Mesenchymal stem cell (in vitro differentiated cells and primary cell): ENCODE measurements at regions not wholly inside any gene's neighbourhood (a gene's known extent, or its start where the extent isn't known, plus 50 kb on each side); places are given as distances from the start of the nearest gene placed in this dataset.

Source experiments
- DNase-seq: peaks from one replicate; pipeline ENCODE4 v3.0.0-alpha.2; 2013
- H2AFZ ChIP-seq: one replicate; pipeline ENCODE4 v1.6.1; 2013; ENCODE audit warnings: low read depth, mild to moderate bottlenecking, control low read depth, inconsistent platforms, low read length, moderate library complexity
- H2AK5ac ChIP-seq: 2 replicates; pipeline ENCODE4 v1.6.1; 2013; ENCODE audit warnings: low read length, moderate library complexity, mild to moderate bottlenecking, inconsistent platforms; ENCODE audit not compliant: severe bottlenecking
- H2BK120ac ChIP-seq: one replicate; pipeline ENCODE4 v1.6.1; 2013; ENCODE audit warnings: low read depth, mild to moderate bottlenecking, inconsistent platforms, low read length, moderate library complexity
- H2BK12ac ChIP-seq, 2 experiments: one replicate each; pipeline ENCODE4 v1.6.1; 2013; ENCODE audit warnings: inconsistent platforms in 2 of 2, low read length in 2 of 2, mild to moderate bottlenecking in 2 of 2, moderate library complexity in 2 of 2, control low read depth in 1 of 2
- H2BK15ac ChIP-seq: one replicate; pipeline ENCODE4 v1.6.1; 2013; ENCODE audit warnings: mild to moderate bottlenecking, low read depth, inconsistent platforms; ENCODE audit not compliant: poor library complexity, severe bottlenecking
- H2BK5ac ChIP-seq: 2 replicates; pipeline ENCODE4 v1.6.1; 2013; ENCODE audit warnings: low read depth, mild to moderate bottlenecking, low read length, control low read depth, inconsistent platforms; ENCODE audit not compliant: poor library complexity, severe bottlenecking
- H3K14ac ChIP-seq, 2 experiments: one replicate each; pipeline ENCODE4 v1.6.1; 2013; ENCODE audit warnings: inconsistent platforms in 2 of 2, low read length in 2 of 2, control low read depth in 1 of 2, mild to moderate bottlenecking in 1 of 2, moderate library complexity in 1 of 2
- H3K18ac ChIP-seq, 2 experiments: one replicate each; pipeline ENCODE4 v1.6.1; 2013; ENCODE audit warnings: inconsistent platforms in 2 of 2, low read length in 2 of 2, control low read depth in 1 of 2, low read depth in 1 of 2, mild to moderate bottlenecking in 1 of 2
- H3K23ac ChIP-seq, 2 experiments: one replicate each; pipeline ENCODE4 v1.6.1; 2013; ENCODE audit warnings: inconsistent platforms in 2 of 2, low read length in 2 of 2, mild to moderate bottlenecking in 2 of 2, moderate library complexity in 2 of 2, control low read depth in 1 of 2
- H3K27ac ChIP-seq: 2 replicates; pipeline ENCODE4 v1.5.1; 2013; ENCODE audit warnings: mild to moderate bottlenecking, moderate library complexity, low read length, control low read depth, inconsistent platforms; ENCODE audit not compliant: poor library complexity, severe bottlenecking
- H3K27me3 ChIP-seq, 2 experiments: 2 replicates each; pipeline versions ENCODE4 v1.6.1 to v1.7.0; 2013; ENCODE audit warnings: low read length in 2 of 2, mild to moderate bottlenecking in 2 of 2, moderate library complexity in 2 of 2, control low read depth in 1 of 2, inconsistent platforms in 1 of 2; ENCODE audit not compliant: control insufficient read depth in 1 of 2, insufficient read depth in 1 of 2
- H3K36me3 ChIP-seq, 2 experiments: 2 replicates each; pipeline versions ENCODE4 v1.6.1 to v1.7.0; 2013; ENCODE audit warnings: low read length in 2 of 2, control low read depth in 1 of 2, inconsistent platforms in 1 of 2, low read depth in 1 of 2, mild to moderate bottlenecking in 1 of 2; ENCODE audit not compliant: insufficient read depth in 2 of 2, control insufficient read depth in 1 of 2
- H3K4ac ChIP-seq, 2 experiments: one replicate each; pipeline ENCODE4 v1.6.1; 2013; ENCODE audit warnings: inconsistent platforms in 2 of 2, low read length in 2 of 2, mild to moderate bottlenecking in 2 of 2, moderate library complexity in 2 of 2, control low read depth in 1 of 2, low read depth in 1 of 2
- H3K4me1 ChIP-seq: 2 replicates; pipeline ENCODE4 v1.6.1; 2013; ENCODE audit warnings: low read depth, low read length, control low read depth; ENCODE audit not compliant: control insufficient read depth, insufficient read depth
- H3K4me2 ChIP-seq: 2 replicates; pipeline ENCODE4 v1.6.1; 2013; ENCODE audit warnings: low read length, mild to moderate bottlenecking, inconsistent platforms; ENCODE audit not compliant: poor library complexity, severe bottlenecking
- H3K4me3 ChIP-seq, 2 experiments: 2 replicates each; pipeline versions ENCODE4 v1.5.1 to v1.7.0; 2013; ENCODE audit warnings: low read length in 2 of 2, mild to moderate bottlenecking in 2 of 2, control low read depth in 1 of 2, low read depth in 1 of 2; ENCODE audit not compliant: insufficient read depth in 1 of 2
- H3K79me1 ChIP-seq: replicated peaks from 2 replicates; pipeline ENCODE4 v1.6.1; 2013; ENCODE audit warnings: mild to moderate bottlenecking, control low read depth, low read length, inconsistent platforms; ENCODE audit not compliant: poor library complexity, severe bottlenecking
- H3K9ac ChIP-seq: 2 replicates; pipeline ENCODE4 v1.7.0; 2013; ENCODE audit warnings: mild to moderate bottlenecking, low read length, moderate library complexity
- H3K9me3 ChIP-seq: 2 replicates; pipeline ENCODE4 v1.7.0; 2013; ENCODE audit warnings: mild to moderate bottlenecking, low read length; ENCODE audit not compliant: control insufficient read depth
- H4K8ac ChIP-seq: one replicate; pipeline ENCODE4 v1.6.1; 2013; ENCODE audit warnings: inconsistent platforms, mild to moderate bottlenecking, low read length, moderate library complexity
- H4K91ac ChIP-seq: one replicate; pipeline ENCODE4 v1.6.1; 2013; ENCODE audit warnings: mild to moderate bottlenecking, low read length, inconsistent platforms
- WGBS: methylation state at CpG from one replicate; pipeline ENCODE4 v1.1.7; 2013; ENCODE audit warnings: mixed read lengths; 5-methylcytosine and 5-hydroxymethylcytosine counted together

DNA sequence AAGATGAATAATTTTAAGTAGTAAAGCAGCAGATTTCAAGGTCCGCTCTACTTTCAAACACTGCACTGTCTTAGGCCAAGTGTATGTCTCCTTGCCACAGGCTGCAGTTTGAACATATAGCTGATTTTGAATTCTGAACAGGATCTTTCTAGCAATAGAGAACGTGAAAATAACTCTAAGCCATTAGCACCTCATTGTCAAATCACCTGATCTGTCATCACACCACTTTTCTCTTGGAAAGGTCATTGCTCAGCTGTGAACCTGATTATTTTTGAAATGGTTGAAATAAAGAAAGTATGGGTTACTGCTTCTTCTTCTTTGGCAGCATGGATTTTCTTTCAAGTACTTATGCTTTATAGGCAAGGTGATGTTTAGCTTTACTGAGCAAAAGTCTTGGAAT, 357.0 kb upstream of the RORB start:
- Histone ChIP-seq H3K18ac (no peak overlapping the region), H3K14ac (no peak overlapping the region)

GRCh38 chr9:74147906-74148305, 349.2 kb upstream of the RORB start:
- Histone ChIP-seq H3K4me2 (no peak overlapping the region), H3K79me1 (no peaks in the 10 kb centered on the region), H3K23ac (no peak overlapping the region), H3K36me3 (no peaks in the 10 kb centered on the region), H4K91ac (no peak overlapping the region), H2AK5ac (no peak overlapping the region), H2BK12ac (no peak overlapping the region), H3K14ac (no peak overlapping the region), H2BK5ac (no peak overlapping the region), H3K18ac (no peak overlapping the region), H3K9me3 (peaks cover 2% of the 10 kb centered on the region), H3K4me3 (no peak overlapping the region), H3K4me1 (no peaks in the 10 kb centered on the region), H3K27ac (no peak overlapping the region), H3K4ac (no peak overlapping the region), H2BK120ac (no peak overlapping the region), H2BK15ac (no peak overlapping the region), H2AFZ (no peak overlapping the region), H3K27me3 (no peaks in the 10 kb centered on the region), H3K9ac (no peak overlapping the region), H4K8ac (no peak overlapping the region)
- no peak for DNase-seq
- WGBS: 100% methylated on average over 1 of the region's 1 CpG

More for the DNA sequence above, 357.0 kb upstream of the RORB start:
- H2AK5ac ChIP-seq: no peak overlapping the region
- no peak overlapping the region for H3K4ac ChIP-seq
- no peaks in the 10 kb centered on the region for H3K79me1 ChIP-seq
- no peak overlapping the region for H2BK15ac ChIP-seq
- H3K4me2 ChIP-seq: no peak overlapping the region
- no peak overlapping the region for H2BK120ac ChIP-seq
- no peak for DNase-seq
- no peak overlapping the region for H3K27ac ChIP-seq
- H3K9ac ChIP-seq: no peak overlapping the region
- H2AFZ ChIP-seq: no peak overlapping the region
- H3K36me3 ChIP-seq: no peaks in the 10 kb centered on the region
- H4K8ac ChIP-seq: no peak overlapping the region
- H2BK5ac ChIP-seq: no peak overlapping the region
- H4K91ac ChIP-seq: no peak overlapping the region
- H3K4me1 ChIP-seq: no peaks in the 10 kb centered on the region
- no peaks in the 10 kb centered on the region for H3K27me3 ChIP-seq
- no peak overlapping the region for H3K4me3 ChIP-seq
- peaks cover 12% of the 10 kb centered on the region for H3K9me3 ChIP-seq
- no peak overlapping the region for H2BK12ac ChIP-seq
- 40% methylated on average over 2 of the region's 2 CpGs for WGBS
- no peak overlapping the region for H3K23ac ChIP-seq

DNA sequence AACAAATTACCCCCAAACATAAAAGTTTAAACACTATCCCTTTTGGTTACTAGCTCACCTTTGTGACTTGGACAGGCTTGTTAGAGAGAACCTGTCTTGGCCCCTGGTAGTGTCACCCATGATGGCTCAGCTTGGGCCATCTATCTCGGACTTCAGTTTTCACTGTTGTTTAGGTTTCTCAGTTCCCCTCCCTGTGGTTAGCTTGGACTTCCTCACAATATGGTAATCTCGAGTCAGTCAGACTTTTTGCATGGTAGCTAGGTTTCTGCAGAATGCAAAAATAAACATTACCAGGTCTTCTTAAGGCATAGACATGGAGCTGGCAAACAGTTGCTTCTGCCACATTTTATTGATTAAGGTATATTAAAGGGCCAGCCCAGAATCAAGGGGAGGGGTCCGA, 324.3 kb upstream of the RORB start:
- Histone ChIP-seq H3K4ac (no peak overlapping the region), H3K4me2 (no peak overlapping the region), H2AFZ (no peak overlapping the region), H2AK5ac (no peak overlapping the region), H4K8ac (no peak overlapping the region), H3K18ac (no peak overlapping the region), H3K14ac (no peak overlapping the region), H3K79me1 (no peaks in the 10 kb centered on the region), H3K36me3 (no peaks in the 10 kb centered on the region), H3K27ac (no peak overlapping the region), H3K4me3 (no peak overlapping the region), H2BK12ac (no peak overlapping the region), H3K4me1 (no peaks in the 10 kb centered on the region), H3K9ac (no peak overlapping the region), H3K27me3 (no peaks in the 10 kb centered on the region), H2BK5ac (no peak overlapping the region), H3K9me3 (no peaks in the 10 kb centered on the region), H2BK120ac (no peak overlapping the region), H2BK15ac (no peak overlapping the region), H4K91ac (no peak overlapping the region), H3K23ac (no peak overlapping the region)
- WGBS: 69% methylated on average over 2 of the region's 3 CpGs
- DNase-seq: no peak

- H3K9me3 ChIP-seq: no peaks in the 10 kb centered on the region
- DNase-seq: no peak
- no peak overlapping the region for H4K8ac ChIP-seq
- H2AK5ac ChIP-seq: no peak overlapping the region
- no peak overlapping the region for H2AFZ ChIP-seq
- H3K18ac ChIP-seq: no peak overlapping the region
- WGBS: no CpG with 5 or more reads among the region's 5 CpGs
- H2BK120ac ChIP-seq: no peak overlapping the region
- no peaks in the 10 kb centered on the region for H3K4me1 ChIP-seq
- no peak overlapping the region for H3K4ac ChIP-seq
- H3K27me3 ChIP-seq: no peaks in the 10 kb centered on the region
- no peak overlapping the region for H3K9ac ChIP-seq
- H3K36me3 ChIP-seq: no peaks in the 10 kb centered on the region
- H2BK5ac ChIP-seq: no peak overlapping the region
- H3K4me2 ChIP-seq: no peak overlapping the region
- H2BK12ac ChIP-seq: no peak overlapping the region
- H3K14ac ChIP-seq: no peak overlapping the region
- H3K79me1 ChIP-seq: no peaks in the 10 kb centered on the region
- no peak overlapping the region for H2BK15ac ChIP-seq
- H3K27ac ChIP-seq: no peak overlapping the region
- no peak overlapping the region for H3K4me3 ChIP-seq
- H4K91ac ChIP-seq: no peak overlapping the region
- H3K23ac ChIP-seq: no peak overlapping the region
Measured at GRCh38 chr9:74173284-74173683, 323.9 kb upstream of the RORB start.
